ENCODE measurements at regions not wholly inside any gene's neighbourhood (a gene's known extent, or its start where the extent isn't known, plus 50 kb on each side); places are given as distances from the start of the nearest gene placed in this dataset.

DNA sequence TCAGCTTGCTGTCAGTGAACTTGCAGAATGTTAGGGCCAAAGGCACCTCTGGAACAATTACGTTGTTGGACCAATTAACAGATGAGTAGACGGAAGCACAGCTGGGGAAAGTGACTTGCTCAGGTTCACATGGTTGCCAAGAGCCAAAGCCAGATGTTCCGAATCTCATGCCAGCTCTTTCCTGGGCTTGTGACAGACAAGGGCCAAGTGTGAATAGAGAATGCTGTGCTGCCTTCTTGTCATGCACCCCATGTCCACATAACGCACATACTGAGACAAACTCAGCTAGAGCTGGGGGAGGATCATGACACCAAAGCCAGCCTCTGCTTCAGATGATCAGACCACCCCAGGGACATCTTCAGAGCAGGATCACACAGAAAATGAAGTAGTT lies 616.3 kb downstream of the INSC start:
- intact Hi-C loops (cut with DNase I) = no loop called here
- no peak for DNase-seq

DNA sequence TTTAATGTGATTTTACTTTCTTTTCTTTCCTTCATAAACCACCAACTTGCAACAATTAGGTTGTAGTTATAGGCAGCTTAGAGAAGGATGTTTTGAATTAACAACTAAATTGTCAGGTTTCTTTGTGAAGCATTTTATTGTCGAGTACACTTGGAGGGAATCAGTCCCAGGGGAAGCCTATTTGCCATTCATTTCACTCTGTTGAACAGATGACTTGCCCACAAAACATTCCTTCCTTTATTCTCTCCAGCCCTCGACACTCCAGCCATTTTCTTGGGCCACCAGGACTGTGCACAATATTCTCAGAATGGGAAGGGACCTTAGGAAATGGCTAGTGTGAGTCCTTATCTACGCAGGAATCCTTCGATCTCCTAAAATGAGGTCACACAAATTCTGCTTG lies 620.6 kb downstream of the SOX6 start:
- DNase-seq = no peak
- intact Hi-C loops (cut with DNase I) = no loop called here

DNA sequence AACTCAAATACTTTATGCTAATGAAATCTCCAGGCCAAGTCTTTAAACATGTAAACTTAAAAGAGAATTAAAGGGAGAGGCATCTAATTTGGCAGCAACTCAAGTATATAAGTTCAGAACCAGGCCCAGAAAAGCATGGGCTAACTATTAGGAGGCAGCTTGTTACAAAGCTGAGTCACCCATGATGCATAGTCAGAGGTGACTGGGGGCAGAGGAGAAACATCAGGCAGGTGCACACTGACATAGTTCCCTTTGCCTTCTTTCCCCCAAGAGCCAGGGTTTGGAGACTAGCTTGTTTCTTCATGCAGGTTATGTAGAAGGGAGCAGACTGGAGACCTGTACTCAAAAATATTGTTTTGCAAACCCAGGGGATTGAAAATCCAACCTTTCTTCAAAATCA lies 619.0 kb downstream of the SOX6 start:
- no peak for DNase-seq
- intact Hi-C loops (cut with DNase I) = no loop called here

DNA sequence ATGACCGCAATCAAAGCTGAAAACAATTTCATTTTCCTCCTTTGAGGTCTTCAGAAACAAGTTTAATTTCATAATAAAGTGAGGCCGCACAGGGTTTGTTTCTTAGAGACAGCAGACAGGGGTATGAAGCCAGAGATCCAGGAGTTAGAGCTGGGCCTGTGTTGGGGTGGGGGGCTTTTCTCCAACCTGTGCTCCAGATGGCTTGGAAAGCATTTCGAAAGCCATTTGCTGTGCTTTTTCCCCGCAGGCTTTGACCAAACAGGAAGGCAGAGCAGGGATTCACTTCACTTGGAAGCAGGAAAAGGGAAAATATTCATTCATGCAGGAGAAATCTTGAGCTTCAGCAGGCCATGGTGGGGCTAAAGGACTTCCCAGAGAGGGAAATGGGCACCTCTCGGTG lies 617.4 kb downstream of the SOX6 start:
- intact Hi-C loops (cut with DNase I) = no loop called here
- DNase-seq = no peak

DNA sequence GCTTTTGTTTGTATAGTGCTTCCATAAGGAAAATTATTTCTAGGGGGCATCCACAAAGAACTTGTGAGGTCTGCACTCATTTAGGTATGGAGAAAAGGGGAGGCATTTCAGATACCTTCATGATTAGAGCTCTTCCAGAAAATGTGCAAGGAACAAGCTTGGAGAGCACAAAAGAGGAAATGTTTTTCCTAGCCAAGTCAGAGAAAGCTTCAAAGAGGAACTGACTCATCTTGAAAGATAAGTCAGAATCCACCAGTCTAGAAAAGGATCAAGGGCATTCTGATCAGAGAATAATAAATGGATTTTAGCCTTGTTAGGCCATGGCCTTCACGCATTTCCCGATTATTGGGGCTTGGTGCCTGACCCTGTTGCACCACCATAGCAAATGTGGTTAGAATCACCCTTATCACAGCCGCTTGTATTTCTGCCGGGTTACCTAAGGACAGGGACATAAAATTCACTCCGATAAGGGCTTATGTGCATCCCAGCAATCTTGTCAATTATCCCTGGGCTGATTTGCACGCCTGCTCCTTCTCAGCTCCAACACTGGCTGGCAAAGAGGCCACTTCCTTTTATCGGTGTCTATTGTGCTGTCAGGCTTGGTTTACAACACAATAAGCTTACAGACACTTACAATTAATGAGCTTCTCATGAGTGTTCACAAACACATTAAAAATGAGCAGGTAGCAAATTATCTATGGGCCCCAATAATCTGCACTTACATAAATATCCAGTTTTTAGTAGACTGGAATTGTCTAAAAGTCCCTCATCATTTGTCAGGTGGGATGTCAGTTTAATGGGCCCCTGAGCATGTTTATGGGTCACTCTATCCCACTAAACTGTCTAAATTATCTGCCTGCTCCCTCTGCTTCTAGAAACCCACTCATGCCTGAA lies 613.5 kb downstream of the SOX6 start:
- DNase-seq = no peak
- intact Hi-C loops (cut with DNase I) = no loop called here

DNA sequence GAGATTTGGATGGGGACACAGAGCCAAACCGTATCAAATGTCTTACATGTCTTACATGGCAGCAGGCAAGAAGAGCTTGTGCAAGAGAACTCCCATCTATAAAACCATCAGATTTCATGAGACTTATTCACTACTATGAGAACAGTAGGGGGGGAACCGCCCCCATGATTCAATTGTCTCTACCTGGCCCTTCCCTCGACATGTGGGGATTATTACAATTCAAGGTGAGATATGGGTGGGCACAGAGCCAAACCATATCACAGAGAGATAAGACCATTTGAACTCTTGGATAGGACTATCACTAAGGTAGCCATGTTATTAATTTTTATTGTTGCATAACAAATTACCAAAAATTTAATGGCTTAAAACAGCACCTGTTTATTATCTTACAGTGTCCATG lies 611.7 kb downstream of the SOX6 start:
- intact Hi-C loops (cut with DNase I) = no loop called here
- DNase-seq = no peak

DNA sequence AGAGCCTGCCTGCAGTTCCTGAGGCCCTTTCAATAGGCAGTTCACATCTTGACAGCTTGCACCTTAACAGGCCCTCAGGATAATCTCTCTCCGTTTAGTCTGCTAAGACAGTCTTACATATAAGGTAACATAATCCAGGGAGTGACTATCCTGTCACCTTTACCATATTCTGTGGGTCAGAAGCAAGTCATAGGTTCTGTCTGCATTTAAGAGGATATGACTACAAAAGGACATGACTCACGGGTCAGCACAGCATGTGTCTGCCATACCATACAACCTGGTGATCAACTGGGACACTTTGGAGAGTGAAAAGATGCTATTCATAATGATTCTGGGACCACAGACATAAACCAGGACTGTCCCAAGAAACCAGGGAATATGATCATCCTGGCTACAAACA lies 611.1 kb downstream of the SOX6 start:
- no peak for DNase-seq
- intact Hi-C loops (cut with DNase I) = no loop called here

DNA sequence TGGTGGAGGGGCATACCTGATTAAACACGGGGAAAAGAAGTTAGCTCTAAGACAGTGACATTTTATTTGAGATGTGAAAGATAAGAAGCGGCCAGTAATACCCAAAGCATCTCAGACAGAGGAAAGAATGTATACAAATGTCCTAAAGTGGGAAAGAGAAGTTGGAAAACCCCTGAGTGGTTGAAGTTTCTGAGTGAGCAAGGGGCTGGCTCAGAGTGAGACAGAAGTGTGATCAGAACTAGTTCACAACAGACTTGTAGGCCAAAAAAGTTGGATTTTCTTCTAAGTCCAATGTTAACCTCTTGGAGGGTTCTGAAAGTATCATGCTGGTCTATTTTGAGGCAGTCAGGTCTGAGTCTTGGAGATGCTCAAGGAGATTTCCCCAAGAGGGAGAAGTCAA lies 608.7 kb downstream of the SOX6 start:
- intact Hi-C loops (cut with DNase I) = no loop called here
- DNase-seq = no peak

DNA sequence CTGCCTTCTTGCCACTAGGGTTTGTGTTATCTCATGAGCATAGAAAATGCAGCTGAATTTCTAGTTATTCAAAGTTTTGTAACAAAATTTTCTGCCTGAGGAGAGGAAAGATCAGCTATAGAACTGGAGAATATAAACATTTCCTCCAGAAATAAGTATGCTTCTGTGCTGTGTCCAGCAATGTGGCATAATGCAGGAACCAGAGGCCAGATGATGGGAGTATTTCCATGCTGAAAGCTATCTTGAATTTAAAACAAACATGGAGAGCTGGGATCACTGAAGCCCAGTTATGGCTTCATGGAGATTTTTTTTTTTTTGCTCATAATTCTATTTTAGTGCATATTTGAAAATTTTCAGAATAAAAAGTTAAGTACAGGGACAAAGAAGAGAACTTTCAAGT lies 608.2 kb downstream of the SOX6 start:
- no peak for DNase-seq
- intact Hi-C loops (cut with DNase I) = no loop called here

DNA sequence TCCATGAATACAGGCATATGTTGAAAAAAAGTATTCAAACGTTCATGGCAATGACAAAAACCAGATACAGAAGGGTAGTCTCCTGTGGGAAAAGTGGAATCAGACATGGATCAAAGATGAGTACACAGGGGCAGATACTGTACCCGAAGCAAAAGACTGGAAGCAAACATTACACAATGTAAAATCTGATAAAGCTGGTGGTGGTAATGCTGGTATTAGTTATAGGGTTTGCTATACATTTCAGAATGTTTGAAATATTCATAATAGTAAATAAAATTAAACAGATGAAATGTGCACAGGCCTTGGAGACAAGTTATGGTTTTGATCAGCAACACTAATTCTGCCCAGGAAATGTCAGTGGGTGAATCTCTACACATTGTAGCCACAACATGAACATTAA lies 607.6 kb downstream of the SOX6 start:
- no peak for DNase-seq
- intact Hi-C loops (cut with DNase I) = no loop called here

DNA sequence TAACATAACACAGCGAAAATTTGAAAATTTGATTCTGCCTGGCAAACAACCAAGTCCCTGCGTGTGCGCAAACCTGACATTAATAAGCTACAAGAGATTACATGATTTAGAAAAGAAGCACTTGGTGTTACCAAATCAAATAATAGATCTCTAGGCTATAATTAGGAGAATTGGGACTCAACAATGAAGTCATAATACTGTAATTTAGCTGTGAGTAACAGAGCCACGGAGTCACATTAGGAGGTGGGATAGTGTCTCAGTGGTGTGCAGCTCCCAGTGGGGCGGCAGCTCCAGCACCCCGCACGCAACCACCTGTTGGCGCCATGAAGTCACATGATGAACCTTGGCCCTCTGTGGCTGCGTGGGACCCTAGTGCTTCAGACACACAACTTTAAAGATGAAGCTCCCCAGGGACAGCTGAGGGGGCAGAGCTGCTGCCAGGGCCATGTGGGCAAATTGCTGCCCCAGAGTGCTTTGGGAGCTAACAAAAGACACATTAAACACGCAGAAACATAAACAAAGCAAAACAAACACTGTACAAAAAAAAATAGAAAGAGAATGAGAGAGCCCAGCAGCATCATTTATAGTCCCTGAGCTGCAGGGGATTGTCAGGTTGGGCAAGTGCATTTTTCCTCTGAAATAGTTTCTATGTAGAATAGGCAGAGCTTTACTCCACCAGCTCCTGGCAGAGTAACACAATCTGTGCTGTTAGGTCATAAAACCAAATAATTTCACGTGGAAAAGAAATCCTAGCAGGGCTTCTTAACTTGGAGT lies 605.6 kb downstream of the SOX6 start:
- no peak for DNase-seq
- intact Hi-C loops (cut with DNase I) = no loop called here

DNA sequence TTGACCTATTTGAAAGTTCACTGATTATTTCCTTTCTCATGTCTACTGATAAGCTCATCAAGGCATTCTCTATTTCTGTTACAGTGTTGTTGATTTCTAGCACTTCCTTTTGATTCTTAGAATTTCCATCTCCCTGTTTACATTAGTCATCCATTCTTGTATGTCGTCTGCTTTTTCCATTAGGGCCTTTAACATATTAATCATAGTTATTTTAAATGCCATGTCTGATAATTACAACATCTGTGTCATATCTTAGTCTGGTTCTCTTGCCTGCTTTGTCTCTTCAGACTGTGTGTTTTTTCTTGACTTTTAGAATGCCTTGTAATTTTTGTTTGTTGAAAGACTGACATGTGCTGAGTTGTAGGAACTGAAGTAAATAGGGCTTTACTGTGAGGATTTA lies 602.1 kb downstream of the SOX6 start:
- intact Hi-C loops (cut with DNase I) = no loop called here
- DNase-seq = no peak

DNA sequence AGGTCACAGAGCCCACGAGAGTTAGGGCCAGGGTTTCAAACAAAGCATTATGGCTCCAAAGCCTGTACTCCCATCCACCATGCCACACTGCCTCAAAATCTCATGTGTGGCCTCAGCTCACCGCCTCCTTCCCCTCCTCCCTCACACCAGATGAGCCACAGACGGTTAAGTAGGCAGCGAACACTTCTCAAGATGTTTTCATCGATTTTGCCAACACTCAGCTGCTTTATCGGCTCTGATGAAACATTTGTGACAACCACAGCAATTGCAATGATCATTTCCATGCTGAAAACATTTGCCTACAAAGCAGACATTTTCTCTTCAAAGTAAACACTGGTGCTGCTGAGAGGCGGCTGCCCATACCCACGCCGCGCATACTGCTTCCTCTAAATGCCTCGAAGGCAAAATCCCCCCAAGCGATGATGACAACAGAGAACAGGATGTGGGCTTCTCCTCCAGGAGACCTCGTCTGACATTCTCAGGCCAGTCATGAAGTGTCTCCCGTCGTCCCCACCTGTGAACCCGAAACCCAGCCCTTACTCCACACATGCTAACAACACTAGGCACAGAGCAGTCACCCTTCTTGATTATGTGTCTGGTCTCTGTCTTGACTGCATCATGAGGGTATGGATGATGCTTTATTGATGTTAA lies 599.2 kb downstream of the SOX6 start:
- intact Hi-C loops (cut with DNase I) = no loop called here
- no peak for DNase-seq

DNA sequence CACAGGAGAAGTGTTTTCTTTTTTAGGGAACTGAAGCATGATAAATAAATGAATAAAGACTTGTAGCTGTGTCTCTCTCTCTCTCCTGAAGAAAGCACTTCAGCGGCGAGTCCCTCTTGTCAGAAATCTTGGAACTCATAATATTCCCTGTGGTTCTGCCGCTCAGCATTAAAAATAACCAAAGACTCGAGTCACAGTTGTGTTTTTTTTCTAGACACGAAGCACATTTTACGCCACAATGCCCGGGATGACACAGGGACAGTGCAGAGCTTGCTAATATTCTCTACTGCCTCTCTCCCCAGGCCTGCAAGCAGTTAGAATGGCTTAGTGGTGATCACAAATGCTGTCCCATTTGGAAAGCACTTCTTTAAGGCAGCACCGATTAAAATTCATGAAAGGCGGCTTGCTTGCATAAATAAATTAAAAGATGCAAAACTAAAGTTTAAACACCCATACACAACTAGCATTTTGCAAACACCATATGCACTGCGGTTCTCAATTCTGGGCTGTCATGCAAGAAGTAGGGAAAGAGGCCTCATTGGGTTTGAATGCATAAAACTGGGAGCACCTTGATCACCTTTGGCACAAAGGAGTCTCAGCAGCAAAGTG lies 597.4 kb downstream of the SOX6 start:
- intact Hi-C loops (cut with DNase I) = no loop called here
- peak in 1 of 42 donors; percentile 10 for DNase-seq

DNA sequence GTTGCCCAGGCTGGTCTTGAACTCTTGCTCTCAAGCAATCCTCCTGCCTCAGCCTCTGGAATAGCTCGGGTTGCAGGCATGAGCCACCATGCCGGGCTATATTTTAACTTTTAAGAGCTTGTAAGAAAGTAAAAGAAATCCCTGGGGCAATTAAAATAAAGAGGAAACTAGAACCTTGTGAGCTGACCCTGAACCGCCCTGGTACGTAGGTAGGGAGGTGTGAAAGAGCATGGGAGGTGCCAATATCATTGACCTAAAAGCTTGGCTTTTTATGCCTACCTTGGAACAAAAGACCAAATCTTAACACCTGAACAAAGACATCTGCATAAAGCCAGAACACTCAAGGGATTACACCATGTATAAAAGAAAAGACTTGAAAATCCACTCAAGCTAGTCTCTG lies 595.1 kb downstream of the SOX6 start:
- intact Hi-C loops (cut with DNase I) = no loop called here
- no peak for DNase-seq

DNA sequence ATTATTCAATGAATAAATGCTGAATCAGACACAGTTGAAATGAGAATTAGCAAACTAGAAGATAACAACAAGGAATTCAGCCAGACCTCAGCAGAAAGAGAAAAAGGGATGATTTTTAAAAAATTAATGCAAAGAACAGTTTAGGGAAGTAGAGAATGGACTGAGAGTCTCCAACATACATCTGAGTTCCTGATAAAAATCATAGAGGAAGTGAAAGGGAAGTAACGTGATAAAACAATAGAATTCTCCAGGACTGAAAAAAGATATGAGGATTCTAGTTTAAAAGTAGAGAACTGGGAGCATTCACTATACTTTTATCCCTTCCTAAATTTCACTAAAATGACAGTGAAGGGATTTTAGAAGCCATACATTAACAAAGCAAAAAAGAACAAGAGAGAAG lies 592.0 kb downstream of the SOX6 start:
- intact Hi-C loops (cut with DNase I) = no loop called here
- DNase-seq = no peak

DNA sequence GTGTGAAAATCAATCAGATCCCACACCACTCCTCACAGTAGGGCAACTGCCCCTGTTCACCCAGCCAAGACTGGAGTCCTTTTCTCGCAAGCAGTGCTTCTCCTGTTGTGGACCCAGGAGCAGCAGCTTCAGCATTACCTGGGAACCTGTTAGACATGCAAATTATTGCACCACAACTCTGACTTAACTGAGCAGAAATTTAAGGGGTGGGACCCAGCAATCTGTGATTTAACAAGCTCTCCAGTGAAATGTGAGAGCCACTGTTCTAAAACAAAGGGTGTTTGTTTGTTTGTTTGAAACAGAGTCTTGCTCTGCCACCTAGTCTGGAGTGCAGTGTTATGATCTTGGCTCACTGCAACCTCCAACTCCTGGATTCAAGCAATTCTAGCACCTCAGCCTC lies 591.4 kb downstream of the SOX6 start:
- intact Hi-C loops (cut with DNase I) = no loop called here
- no peak for DNase-seq

DNA sequence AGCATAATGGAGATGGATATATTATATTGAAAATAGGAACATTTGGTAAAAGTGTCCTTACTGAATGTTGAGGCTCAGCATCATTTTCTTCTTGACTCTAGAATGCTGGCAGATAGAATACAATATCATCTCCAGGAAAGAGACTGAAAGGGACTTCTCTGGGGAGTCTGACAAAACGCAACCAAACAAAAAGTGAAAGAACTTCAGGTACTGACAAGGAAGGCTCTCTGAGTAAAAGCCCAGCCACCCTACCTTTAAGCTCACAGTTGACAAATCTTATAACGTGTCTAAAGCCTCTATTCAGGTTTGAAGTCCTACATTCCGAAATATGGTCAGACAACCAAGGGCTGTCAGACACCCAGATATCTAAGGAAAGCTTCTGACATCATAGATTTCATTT lies 590.8 kb downstream of the SOX6 start:
- intact Hi-C loops (cut with DNase I) = no loop called here
- no peak for DNase-seq

DNA sequence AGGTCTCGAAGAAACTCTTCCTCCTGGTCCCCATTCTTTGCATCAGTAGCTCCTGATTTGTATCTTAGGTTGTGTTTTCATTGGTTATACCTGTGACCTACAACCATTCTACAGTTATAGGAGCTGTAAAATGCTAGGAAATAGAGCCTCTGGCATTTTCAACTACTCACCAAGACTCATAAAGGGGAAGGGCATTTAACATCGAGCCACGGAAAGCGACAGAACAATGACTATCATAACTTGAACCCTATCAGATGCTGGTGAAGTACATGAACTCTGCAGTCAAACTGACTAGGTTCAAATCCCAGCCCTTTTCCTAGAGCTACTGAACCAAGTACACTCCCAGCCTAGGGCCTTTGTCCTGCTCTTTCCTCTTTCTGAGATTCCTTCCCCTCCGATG lies 588.0 kb downstream of the SOX6 start:
- no peak for DNase-seq
- intact Hi-C loops (cut with DNase I) = no loop called here

DNA sequence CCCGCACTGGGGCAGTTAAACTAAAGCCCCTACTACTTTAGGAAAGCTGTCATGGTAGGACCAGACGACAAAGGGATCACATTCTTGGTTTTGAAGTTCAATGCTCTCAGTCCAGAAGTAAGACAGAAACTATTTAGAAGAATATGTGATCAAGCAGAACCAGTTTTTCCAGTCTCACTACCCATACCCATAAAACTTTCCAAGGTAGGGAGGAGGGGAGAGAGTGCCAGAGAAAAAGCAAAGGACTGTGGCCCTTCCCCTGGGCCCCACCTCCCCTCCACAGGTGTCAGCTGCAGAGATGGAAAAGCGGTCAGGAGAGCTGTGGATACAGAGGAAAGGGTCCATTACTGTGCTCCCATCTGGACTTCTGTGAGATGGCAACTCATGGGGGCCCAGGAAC lies 587.1 kb downstream of the SOX6 start:
- intact Hi-C loops (cut with DNase I) = no loop called here
- no peak for DNase-seq

Measured in head of caudate nucleus (tissue), 42 donors.